ENCODE measurements at regions not wholly inside any gene's neighbourhood (a gene's known extent, or its start where the extent isn't known, plus 50 kb on each side); places are given as distances from the start of the nearest gene placed in this dataset.
"Not testable (repeated sequence)": the region's sequence is repeated elsewhere in the genome, so short reads cannot be mapped to it uniquely, and the experiment has no call there.

GRCh38 chr2:12486205-12487118 is 230.3 kb upstream of the TRIB2 start:
- DNase-seq, result peak; percentile 85

- DNase-seq, result no peak
Observed at GRCh38 chr2:12487253-12488004, 229.3 kb upstream of the TRIB2 start.

GRCh38 chr2:12488352-12489318 is 228.1 kb upstream of the TRIB2 start:
- DNase-seq, result no peak

- DNase-seq, result no peak
Observed at GRCh38 chr2:12490641-12491040, 226.1 kb upstream of the TRIB2 start.

GRCh38 chr2:12492360-12492759 is 224.4 kb upstream of the TRIB2 start:
- DNase-seq, result not testable (repeated sequence)

- DNase-seq, result peak; percentile 81
Observed at GRCh38 chr2:12493031-12493513, 223.7 kb upstream of the TRIB2 start.

GRCh38 chr2:12495247-12495868 is 221.4 kb upstream of the TRIB2 start:
- DNase-seq, result no peak

GRCh38 chr2:12498286-12498685 is 218.4 kb upstream of the TRIB2 start:
- no peak for DNase-seq

- DNase-seq, result peak; percentile 75
Observed at GRCh38 chr2:12498704-12499103, 218.0 kb upstream of the TRIB2 start.

GRCh38 chr2:12500899-12501298 is 215.8 kb upstream of the TRIB2 start:
- no peak for DNase-seq

- peak; percentile 56 for DNase-seq
Observed at GRCh38 chr2:12501469-12502158, 215.1 kb upstream of the TRIB2 start.

- no peak for DNase-seq
Observed at GRCh38 chr2:12502759-12503158, 214.0 kb upstream of the TRIB2 start.

- no peak for DNase-seq
Observed at GRCh38 chr2:12504443-12504842, 212.3 kb upstream of the TRIB2 start.

- no peak for DNase-seq
Observed at GRCh38 chr2:12506846-12507245, 209.9 kb upstream of the TRIB2 start.

- DNase-seq, result peak; percentile 96
Observed at GRCh38 chr2:12507295-12507694, 209.4 kb upstream of the TRIB2 start.

- no peak for DNase-seq
Observed at GRCh38 chr2:12510070-12510469, 206.7 kb upstream of the TRIB2 start.

GRCh38 chr2:12513339-12513738 is 203.4 kb upstream of the TRIB2 start:
- no peak for DNase-seq

GRCh38 chr2:12514168-12514567 is 202.6 kb upstream of the TRIB2 start:
- no peak for DNase-seq

- DNase-seq, result peak; percentile 71
Observed at GRCh38 chr2:12514631-12515437, 201.9 kb upstream of the TRIB2 start.

GRCh38 chr2:12515871-12516270 is 200.9 kb upstream of the TRIB2 start:
- no peak for DNase-seq
